HepG2 (cell line): ENCODE measurements at regions not wholly inside any gene's neighbourhood (a gene's known extent, or its start where the extent isn't known, plus 50 kb on each side); places are given as distances from the start of the nearest gene placed in this dataset.
A peak's percentile ranks its signal among the peaks of the same experiment; 100 is the strongest.

ENCODE experiments used
- ATAC-seq: fragments of 200-7000 bp; cut with Tn5 transposase; 3 replicates; pipeline ENCODE4 v1.9.1; 2020; ENCODE audit warnings: mild to moderate bottlenecking, moderate library complexity
- BruUV-seq: library from RNA; stranded (reverse); fragments of 400-500 nt; replicated peaks from 2 replicates; lab custom pipeline; 2021; lab: Mats Ljungman, UMichigan
- CTCF ChIA-PET: fragments of 300-600 bp; formaldehyde crosslinking; extraction: SDS; loops from one replicate; lab custom pipeline; 2021; ENCODE audit warnings: low total read pairs, inconsistent platforms, low intra/inter-chr PET ratio; lab: Yijun Ruan, JAX
- POLR2A ChIA-PET: fragments of 350-600 bp; sonication (Branson Sonifier 250); formaldehyde crosslinking; loops from one replicate; lab custom pipeline; 2020; ENCODE audit warnings: antibody characterized with exemption, inconsistent platforms; lab: Yijun Ruan, JAX
- DNase-seq: peaks from one replicate; pipeline ENCODE4 v3.0.0-alpha.2; 2015; ENCODE audit warnings: low spot score
- FAIRE-seq: peaks from 3 replicates; lab custom pipeline; 2011; peaks lifted over from hg19 to GRCh38; lab: Jason Lieb, UNC
- H2AFZ ChIP-seq: one replicate; pipeline ENCODE4 v1.6.1; 2011; ENCODE audit warnings: low read length, inconsistent platforms
- H3K27ac ChIP-seq: fragments of 300-600 bp; 3 replicates; pipeline ENCODE4 v1.8.0; 2011; ENCODE audit warnings: mixed run types, mild to moderate bottlenecking, mixed read lengths, low read length, inconsistent platforms; ENCODE audit not compliant: insufficient read depth; ENCODE audit errors: extremely low read length
- H3K27me3 ChIP-seq, 2 experiments: fragments of 200-600 bp in 1 of 2; 2 replicates in 1 of 2; 3 replicates in 1 of 2; pipeline versions ENCODE4 v1.6.0 to v1.8.0; 2011; ENCODE audit warnings: low read length in 2 of 2, mild to moderate bottlenecking in 2 of 2, moderate library complexity in 2 of 2, inconsistent platforms in 1 of 2; ENCODE audit not compliant: insufficient read depth in 2 of 2, control insufficient read depth in 1 of 2
- H3K36me3 ChIP-seq, 2 experiments: fragments of 200-600 bp in 1 of 2; replicated peaks in 1 of 2; 2 replicates in 1 of 2; 3 replicates in 1 of 2; pipeline versions ENCODE4 v1.5.1 to v1.8.0; 2011; ENCODE audit warnings: low read length in 2 of 2, inconsistent platforms in 1 of 2; ENCODE audit not compliant: insufficient read depth in 2 of 2, control insufficient read depth in 1 of 2
- H3K4me1 ChIP-seq: 2 replicates; pipeline ENCODE4 v1.5.1; 2012; ENCODE audit warnings: low read length, inconsistent platforms; ENCODE audit not compliant: insufficient read depth
- H3K4me2 ChIP-seq: 2 replicates; pipeline ENCODE4 v1.6.0; 2011; ENCODE audit warnings: low read depth, low read length, inconsistent platforms
- H3K4me3 ChIP-seq, 3 experiments: fragments of 200-600 bp in 1 of 3; sonication (generic), shearing (Covaris generic) in 1 of 3; replicated peaks in 1 of 3; 2 replicates each; pipeline ENCODE4 v1.5.1; 2011 to 2016; ENCODE audit warnings: low read length in 3 of 3, inconsistent platforms in 2 of 3, low read depth in 2 of 3, mild to moderate bottlenecking in 2 of 3, control low read depth in 1 of 3, mixed read lengths in 1 of 3; ENCODE audit not compliant: insufficient read depth in 1 of 3
- H3K79me2 ChIP-seq: one replicate; pipeline ENCODE4 v1.6.1; 2011; ENCODE audit warnings: low read length, inconsistent platforms; ENCODE audit not compliant: insufficient read depth
- H3K9ac ChIP-seq: 2 replicates; pipeline ENCODE4 v1.6.0; 2011; ENCODE audit warnings: mild to moderate bottlenecking, low read depth, low read length, inconsistent platforms; ENCODE audit not compliant: insufficient read depth
- H3K9me3 ChIP-seq: 2 replicates; pipeline ENCODE4 v1.5.1; 2012; ENCODE audit warnings: mild to moderate bottlenecking, low read length
- H4K20me1 ChIP-seq: 2 replicates; pipeline ENCODE4 v1.6.0; 2011; ENCODE audit warnings: inconsistent platforms, mild to moderate bottlenecking, low read length, moderate library complexity; ENCODE audit not compliant: insufficient read depth
- BRCA1 ChIP-seq: sonication (generic); formaldehyde crosslinking; IDR thresholded peaks from 2 replicates; pipeline ENCODE4 v1.4.0; 2020; ENCODE audit warnings: missing genetic modification reagents
- HNF4A ChIP-seq: sonication (generic); formaldehyde crosslinking; IDR thresholded peaks from 2 replicates; pipeline ENCODE4 v1.4.0; 2020; ENCODE audit warnings: missing genetic modification reagents
- MAFF ChIP-seq: IDR thresholded peaks from 2 replicates; pipeline ENCODE4 v1.6.1; 2011; ENCODE audit warnings: low read depth, low read length, improper control_type of control experiment
- MYC ChIP-seq: sonication (generic); formaldehyde crosslinking; IDR thresholded peaks from 2 replicates; pipeline ENCODE4 v1.9.0; 2021; ENCODE audit warnings: missing genetic modification reagents, borderline replicate concordance
- NCOR1 ChIP-seq: fragments of 200-600 bp; sonication (generic); IDR thresholded peaks from 2 replicates; pipeline ENCODE4 v1.7.0; 2017; ENCODE audit warnings: antibody characterized with exemption, low read length, borderline replicate concordance
- SIN3B ChIP-seq: fragments of 150-350 bp; IDR thresholded peaks from 2 replicates; pipeline ENCODE4 v1.6.1; 2014; ENCODE audit warnings: low read length
- SRSF9 ChIP-seq: fragments of 200-400 bp; formaldehyde crosslinking; IDR thresholded peaks from 2 replicates; pipeline ENCODE4 v1.6.1; 2018; ENCODE audit warnings: borderline replicate concordance, mild to moderate bottlenecking, low read depth, low read length; ENCODE audit not compliant: insufficient read depth, poor library complexity, severe bottlenecking
- ZNF773 ChIP-seq: sonication (generic); formaldehyde crosslinking; IDR thresholded peaks from 2 replicates; pipeline ENCODE4 v1.4.0; 2020; ENCODE audit warnings: missing genetic modification reagents, borderline replicate concordance
- WGBS: methylation state at CpG from one replicate; pipeline ENCODE4 v1.1.6; 2017; ENCODE audit warnings: low lambda C conversion rate; 5-methylcytosine and 5-hydroxymethylcytosine counted together
- in situ Hi-C: cut with HindIII; loops from 2 replicates; pipeline ENCODE4 v1.10.0; 2017; ENCODE audit warnings: low pct_unique_long_range_greater_than_20kb; ENCODE audit not compliant: extremely low pct_ligation_motif_present
- intact Hi-C: fragments of 100-400 bp; cut with micrococcal nuclease; formaldehyde crosslinking; loops from one replicate; pipeline ENCODE4 v1.10.0; 2022; ENCODE audit not compliant: unreplicated experiment
- TF ChIP-seq, protein P1 (sequence below): sonication (generic); formaldehyde crosslinking; IDR thresholded peaks from 2 replicates; pipeline ENCODE4 v1.4.0; 2020; ENCODE audit warnings: missing genetic modification reagents; ENCODE audit errors: not compliant biosample characterization

DNA sequence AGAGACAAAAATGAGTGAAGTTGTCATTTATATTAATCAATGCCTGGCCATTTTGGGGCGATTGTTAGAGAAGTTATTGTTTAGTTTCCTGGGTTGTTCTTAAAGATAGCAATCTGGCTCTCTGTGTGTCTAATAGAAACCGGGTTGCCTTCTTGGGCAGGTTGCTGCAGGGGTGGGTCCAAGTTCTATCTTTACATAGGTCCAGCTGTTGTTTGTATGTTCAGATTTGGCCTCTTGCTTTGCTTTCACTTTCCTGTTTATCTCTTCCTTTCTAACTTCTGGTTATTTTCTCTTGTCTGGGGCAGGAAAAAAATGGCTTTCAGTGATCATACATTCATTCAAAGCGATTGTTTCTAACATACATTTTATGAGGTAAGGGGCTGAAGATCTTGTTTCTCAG lies 128.4 kb upstream of the NOX3 start:
- ATAC-seq (no peak), FAIRE-seq (no peak), DNase-seq (no peak)
- H3K9me3 ChIP-seq, result no peaks in the 10 kb centered on the region
- H4K20me1 ChIP-seq, result no peaks in the 10 kb centered on the region
- H3K4me1 ChIP-seq, result no peaks in the 10 kb centered on the region
- no peaks in the 10 kb centered on the region for H3K79me2 ChIP-seq
- H3K27me3 ChIP-seq, result no peaks in the 10 kb centered on the region; a peak in 1 of 5 replicates
- 12% methylated on average over 3 of the region's 3 CpGs for WGBS
- H3K27ac ChIP-seq, result no peak overlapping the region
- in situ Hi-C loops, result no loop called here
- H3K9ac ChIP-seq, result no peak overlapping the region
- no peaks in the 10 kb centered on the region for H3K36me3 ChIP-seq
- H2AFZ ChIP-seq, result no peak overlapping the region
- CTCF ChIA-PET, result no interaction called here
- intact Hi-C loops, result no loop called here
- no TSS peak for BruUV-seq
- H3K4me2 ChIP-seq, result peak overlapping the region; percentile 18; the same call in 1 of the 2 replicates
- H3K4me3 ChIP-seq, result no peak overlapping the region
- no peak for TF ChIP-seq SRSF9
- TF ChIP-seq HNF4A, result no peak
- no peak for TF ChIP-seq NCOR1
- no peak for TF ChIP-seq BRCA1
- no peak for TF ChIP-seq SIN3B
- TF ChIP-seq MYC (CRISPR knock-in tag), result no peak
- TF ChIP-seq ZNF773 (CRISPR knock-in tag), result no peak
- TF ChIP-seq MAFF, result no peak
- TF ChIP-seq, protein P1, sequence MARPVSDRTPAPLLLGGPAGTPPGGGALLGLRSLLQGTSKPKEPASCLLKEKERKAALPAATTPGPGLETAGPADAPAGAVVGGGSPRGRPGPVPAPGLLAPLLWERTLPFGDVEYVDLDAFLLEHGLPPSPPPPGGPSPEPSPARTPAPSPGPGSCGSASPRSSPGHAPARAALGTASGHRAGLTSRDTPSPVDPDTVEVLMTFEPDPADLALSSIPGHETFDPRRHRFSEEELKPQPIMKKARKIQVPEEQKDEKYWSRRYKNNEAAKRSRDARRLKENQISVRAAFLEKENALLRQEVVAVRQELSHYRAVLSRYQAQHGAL (CRISPR knock-in tag), result no peak
- POLR2A ChIA-PET, result no interaction called here
